Fibroblast of mammary gland (primary cell): ENCODE measurements at regions not wholly inside any gene's neighbourhood (a gene's known extent, or its start where the extent isn't known, plus 50 kb on each side); places are given as distances from the start of the nearest gene placed in this dataset.

Experiments
- DNase-seq: peaks from one replicate; pipeline ENCODE4 v3.0.0-alpha.2; 2010; ENCODE audit warnings: low read depth
- H3K4me3 ChIP-seq: 2 replicates; pipeline ENCODE4 v1.5.1; 2011; ENCODE audit warnings: low read depth, mild to moderate bottlenecking, low read length, moderate library complexity; ENCODE audit not compliant: control insufficient read depth
- CTCF ChIP-seq: conservative IDR thresholded peaks from 2 replicates; pipeline ENCODE4 v1.5.1; 2011; ENCODE audit warnings: low read depth, low read length, inconsistent platforms; ENCODE audit not compliant: control insufficient read depth, insufficient read depth

DNA sequence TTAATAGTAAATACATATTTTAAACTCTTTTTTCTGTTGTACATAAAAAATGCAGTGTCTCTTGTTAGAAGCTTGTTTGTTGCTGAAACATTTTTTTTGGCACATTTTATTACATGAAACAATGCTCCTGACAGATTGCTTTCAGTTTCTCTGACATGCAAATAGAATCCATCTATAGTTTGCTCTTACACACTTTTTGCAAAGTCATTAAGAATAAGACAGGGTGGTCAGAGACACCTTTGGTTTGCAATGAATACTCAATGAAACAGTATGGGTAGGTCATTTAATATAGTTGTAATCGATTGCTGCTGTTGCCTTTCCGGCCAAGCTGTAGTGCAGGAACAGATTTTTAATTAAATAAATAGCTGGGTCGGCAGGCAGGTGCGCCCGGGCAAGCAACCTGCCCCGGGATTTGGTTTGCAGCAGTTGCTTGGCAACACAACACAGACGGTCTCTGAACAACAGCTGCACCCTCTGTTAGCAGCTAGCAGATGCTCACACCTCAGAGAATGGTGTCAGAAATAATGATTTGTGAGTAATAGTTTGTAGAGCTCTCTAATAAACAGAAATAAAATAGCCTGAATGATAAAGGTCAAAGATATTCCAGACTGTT is 115.7 kb upstream of the CACNA2D1 start:
- TF ChIP-seq CTCF = no peak
- H3K4me3 ChIP-seq = no peak overlapping the region
- DNase-seq = no peak

GRCh38 chr7:82549616-82550285 is 106.2 kb upstream of the CACNA2D1 start:
- no peak for TF ChIP-seq CTCF
- DNase-seq = no peak
- H3K4me3 ChIP-seq = no peak overlapping the region

DNA sequence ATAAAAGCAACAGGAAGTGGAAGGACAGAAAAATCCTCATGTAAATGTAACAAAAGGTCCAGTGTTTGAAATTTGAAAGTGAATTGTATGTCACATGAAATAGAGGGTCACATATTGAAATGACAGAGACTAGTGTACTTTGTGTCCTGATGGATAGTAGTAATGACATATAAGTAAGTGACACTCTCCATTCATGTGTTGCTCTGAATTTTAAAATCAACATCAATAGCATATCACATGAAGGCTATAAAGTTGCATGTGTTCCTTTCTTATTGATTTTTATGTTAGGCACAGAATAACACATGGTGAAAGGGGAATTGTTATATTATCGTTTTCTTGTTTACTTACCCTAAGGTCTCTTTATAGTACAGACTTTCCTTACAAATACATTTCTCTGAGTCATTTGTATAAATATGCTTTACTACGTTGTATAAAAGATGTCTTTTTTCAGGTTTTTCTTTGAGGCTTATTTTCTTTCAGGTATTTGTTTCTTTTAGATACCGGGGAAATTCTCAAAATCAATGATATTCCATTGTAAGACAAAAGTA is 104.6 kb upstream of the CACNA2D1 start:
- H3K4me3 ChIP-seq = no peak overlapping the region
- DNase-seq = no peak
- no peak for TF ChIP-seq CTCF

DNA sequence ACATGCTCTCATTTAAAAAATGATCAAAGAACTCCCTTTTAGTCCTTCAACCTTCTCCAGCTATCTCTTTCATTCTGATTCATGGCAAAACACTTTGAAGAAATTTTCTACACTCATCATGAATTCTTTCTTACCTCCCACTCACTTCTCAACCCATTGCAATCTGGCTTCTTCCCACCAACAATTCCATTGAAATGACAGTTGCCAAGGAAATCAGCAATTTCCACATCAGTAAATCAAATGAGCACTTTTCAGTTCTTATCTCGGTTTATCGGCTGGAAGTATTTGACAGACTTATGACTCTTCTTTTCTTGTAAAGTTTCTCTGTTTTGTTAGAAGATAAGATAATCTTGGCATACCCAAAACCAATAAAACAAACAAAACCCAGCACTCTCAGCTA is 99.1 kb upstream of the CACNA2D1 start:
- no peak for TF ChIP-seq CTCF
- no peak overlapping the region for H3K4me3 ChIP-seq
- peak; percentile 76 for DNase-seq

DNA sequence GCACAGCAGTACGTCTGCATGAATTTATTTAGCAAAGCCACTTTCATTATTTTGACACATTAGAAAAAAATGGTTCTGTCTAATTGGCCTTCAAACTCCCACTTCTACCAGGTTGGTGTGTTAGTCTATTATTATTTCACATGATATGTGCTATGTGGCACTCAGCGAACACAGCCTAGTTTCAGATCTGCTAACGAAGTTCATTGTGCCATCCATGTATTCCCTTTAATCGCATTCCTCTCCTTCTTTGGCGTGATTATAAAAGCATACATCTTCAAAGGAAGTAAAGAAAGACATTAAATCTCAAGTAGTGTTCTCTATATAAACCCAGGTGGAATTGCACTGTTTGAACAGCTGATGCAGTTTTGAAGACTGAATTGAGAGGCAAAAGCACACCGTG is 96.4 kb upstream of the CACNA2D1 start:
- H3K4me3 ChIP-seq = no peak overlapping the region

GRCh38 chr7:82534684-82535083 is 91.1 kb upstream of the CACNA2D1 start:
- DNase-seq = peak; percentile 80
- no peak for TF ChIP-seq CTCF
- no peak overlapping the region for H3K4me3 ChIP-seq

More for the DNA sequence above, 96.4 kb upstream of the CACNA2D1 start:
- TF ChIP-seq CTCF = no peak
- DNase-seq = no peak
